Choroid plexus epithelial cell (primary cell): ENCODE measurements at regions not wholly inside any gene's neighbourhood (a gene's known extent, or its start where the extent isn't known, plus 50 kb on each side); places are given as distances from the start of the nearest gene placed in this dataset.

Source experiments
- DNase-seq: peaks from one replicate; pipeline ENCODE4 v3.0.0-alpha.2; 2010; ENCODE audit warnings: low read depth
- H3K4me3 ChIP-seq: 2 replicates; pipeline ENCODE4 v1.5.1; 2011; ENCODE audit warnings: low read depth, mild to moderate bottlenecking, control low read depth, low read length, moderate library complexity
- TF ChIP-seq, protein P1 (sequence below): conservative IDR thresholded peaks from 2 replicates; pipeline ENCODE4 v1.5.1; 2011; ENCODE audit warnings: low read depth, mild to moderate bottlenecking, control low read depth, inconsistent platforms, low read length, moderate library complexity

DNA sequence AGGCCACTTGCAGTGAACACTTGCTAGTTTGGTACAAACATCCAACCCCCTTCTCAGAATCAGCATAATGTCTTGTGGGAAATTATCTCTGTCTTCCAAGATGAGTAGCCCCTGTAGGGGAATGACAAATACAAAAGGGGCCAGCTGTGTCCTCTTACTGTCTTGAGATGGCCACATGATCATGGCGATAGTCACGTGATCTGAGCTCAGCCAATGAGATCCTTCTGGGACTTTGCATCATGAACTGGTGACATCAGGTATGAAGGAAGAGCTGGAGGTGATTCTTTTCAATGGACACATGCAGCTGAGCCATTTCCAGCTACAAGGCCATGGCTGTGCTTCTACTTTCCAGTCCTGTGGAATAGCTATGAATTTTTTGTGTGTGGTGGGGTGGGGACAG is 206.3 kb downstream of the IRX1 start:
- DNase-seq, result no peak
- TF ChIP-seq, protein P1, sequence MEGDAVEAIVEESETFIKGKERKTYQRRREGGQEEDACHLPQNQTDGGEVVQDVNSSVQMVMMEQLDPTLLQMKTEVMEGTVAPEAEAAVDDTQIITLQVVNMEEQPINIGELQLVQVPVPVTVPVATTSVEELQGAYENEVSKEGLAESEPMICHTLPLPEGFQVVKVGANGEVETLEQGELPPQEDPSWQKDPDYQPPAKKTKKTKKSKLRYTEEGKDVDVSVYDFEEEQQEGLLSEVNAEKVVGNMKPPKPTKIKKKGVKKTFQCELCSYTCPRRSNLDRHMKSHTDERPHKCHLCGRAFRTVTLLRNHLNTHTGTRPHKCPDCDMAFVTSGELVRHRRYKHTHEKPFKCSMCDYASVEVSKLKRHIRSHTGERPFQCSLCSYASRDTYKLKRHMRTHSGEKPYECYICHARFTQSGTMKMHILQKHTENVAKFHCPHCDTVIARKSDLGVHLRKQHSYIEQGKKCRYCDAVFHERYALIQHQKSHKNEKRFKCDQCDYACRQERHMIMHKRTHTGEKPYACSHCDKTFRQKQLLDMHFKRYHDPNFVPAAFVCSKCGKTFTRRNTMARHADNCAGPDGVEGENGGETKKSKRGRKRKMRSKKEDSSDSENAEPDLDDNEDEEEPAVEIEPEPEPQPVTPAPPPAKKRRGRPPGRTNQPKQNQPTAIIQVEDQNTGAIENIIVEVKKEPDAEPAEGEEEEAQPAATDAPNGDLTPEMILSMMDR, result no peak
- no peak overlapping the region for H3K4me3 ChIP-seq

DNA sequence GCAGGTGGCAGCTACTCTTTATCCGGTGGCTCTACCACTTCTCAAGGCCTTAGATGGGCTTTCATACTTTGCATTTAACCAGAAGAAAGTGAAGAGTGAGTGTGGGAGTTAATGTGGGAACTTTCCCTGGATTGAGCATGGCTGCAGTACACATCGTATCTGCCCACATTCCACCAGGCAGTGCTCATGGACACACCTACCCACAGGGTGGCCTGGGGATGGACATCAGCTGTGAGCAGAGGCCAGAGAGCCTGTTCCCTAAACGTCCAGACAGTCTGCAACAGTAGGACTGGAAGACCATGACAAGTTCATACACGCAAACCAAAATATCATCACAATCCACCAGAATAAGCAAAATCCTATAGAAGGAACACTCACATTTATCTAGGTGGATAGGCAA is 213.8 kb downstream of the IRX1 start:
- no peak for DNase-seq
- TF ChIP-seq, protein P1, result no peak
- H3K4me3 ChIP-seq, result no peak overlapping the region

DNA sequence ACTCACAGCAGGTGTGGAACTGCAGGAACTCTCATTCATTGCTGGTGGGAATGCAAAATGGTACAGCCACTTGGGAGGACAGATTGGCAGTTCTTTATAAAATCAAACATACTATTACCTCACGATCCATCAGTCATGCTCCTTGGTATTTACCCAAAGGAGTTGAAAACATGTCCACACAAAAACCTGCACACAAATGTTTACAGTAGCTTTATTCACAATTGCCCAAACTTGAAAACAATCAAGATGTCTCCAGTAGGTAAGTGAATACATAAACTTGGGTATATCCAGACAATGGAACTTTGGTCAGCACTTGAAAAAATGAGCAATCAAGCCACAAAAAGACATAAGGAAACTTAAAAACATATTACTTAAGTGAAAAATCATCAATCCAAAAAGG is 215.5 kb downstream of the IRX1 start:
- H3K4me3 ChIP-seq, result no peak overlapping the region
- TF ChIP-seq, protein P1, result no peak
- DNase-seq, result no peak

DNA sequence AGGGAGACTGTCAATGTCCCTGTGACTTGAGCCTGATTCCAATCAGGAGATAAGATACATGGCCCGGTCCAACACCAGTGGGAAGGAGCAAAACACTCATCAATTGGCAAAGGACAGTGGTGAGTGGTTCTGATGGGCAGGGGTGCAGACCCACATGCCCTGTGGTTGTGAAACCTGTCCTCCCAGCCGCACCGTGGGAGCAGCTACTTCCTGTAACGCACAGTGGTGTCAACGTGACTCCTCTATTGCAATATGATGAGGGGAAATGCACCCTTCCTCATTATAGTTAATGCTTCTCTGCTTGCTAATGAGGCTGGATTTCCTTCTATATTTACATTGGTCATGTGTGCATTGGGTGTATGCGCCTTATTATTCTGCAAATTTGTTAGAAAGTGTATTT is 223.0 kb downstream of the IRX1 start:
- no peak for DNase-seq
- no peak overlapping the region for H3K4me3 ChIP-seq
- TF ChIP-seq, protein P1, result no peak

DNA sequence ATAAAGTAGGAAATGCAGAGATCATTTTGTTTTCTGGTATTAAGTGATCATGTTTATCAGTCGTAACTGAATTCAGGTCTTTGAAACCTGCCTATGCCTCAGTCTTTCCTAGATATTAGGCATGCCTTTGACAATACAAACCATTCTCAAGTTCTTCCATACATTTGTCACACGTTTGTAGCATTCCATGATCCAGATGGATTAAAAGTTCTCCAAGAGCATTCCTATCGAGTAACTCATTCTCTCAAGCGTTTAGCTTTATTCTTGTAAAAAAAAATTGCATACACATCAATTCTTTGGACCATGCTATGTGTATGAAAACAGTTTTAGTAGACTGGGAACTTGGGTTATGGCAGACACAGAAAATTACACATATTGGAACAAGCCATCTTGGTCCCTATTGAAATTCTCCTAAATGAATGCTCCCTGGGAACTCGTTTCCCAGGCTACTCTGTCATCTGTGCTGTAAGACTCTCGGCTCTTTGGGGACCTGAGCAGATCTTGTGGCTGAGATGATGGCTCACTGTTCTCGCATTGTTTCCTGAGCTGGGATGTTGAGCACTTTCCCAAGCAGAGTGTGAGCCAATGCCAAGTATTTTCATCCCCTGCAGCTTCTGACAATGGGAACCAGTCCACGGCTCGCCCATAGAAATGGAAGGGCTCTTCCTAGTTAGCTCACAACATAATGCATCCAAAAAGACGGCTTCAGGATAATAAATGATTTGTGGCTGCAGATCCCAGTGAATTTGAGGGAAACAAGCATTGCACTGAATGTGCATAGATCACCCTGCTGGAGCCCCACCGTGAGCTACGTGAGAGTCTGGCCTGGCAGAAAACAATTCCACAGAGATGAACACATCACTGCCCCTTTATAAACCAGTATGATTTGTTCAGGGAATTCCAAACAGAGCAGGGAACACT is 230.2 kb downstream of the IRX1 start:
- H3K4me3 ChIP-seq, result no peak overlapping the region
- DNase-seq, result no peak
- TF ChIP-seq, protein P1, result no peak

DNA sequence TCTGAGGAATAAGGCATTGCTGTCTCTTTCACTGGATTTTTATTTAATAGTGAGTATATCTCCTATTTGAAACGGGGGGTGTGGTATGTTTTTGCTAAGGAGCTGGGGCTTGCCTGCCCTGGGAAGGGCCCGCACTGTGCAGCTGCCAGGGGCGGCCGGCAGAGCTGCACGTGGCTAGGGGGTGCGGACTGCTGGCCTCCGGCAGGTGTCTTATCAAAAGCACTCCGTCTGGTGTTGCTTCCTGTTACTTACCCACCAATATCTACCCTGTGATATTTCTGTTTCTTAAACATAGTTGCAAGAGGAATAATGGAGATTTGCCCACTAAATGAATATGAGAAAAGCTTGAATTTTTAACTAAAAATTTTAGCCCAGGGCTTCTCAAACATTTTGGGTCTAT is 232.0 kb downstream of the IRX1 start:
- no peak overlapping the region for H3K4me3 ChIP-seq
- DNase-seq, result no peak
- TF ChIP-seq, protein P1, result no peak

DNA sequence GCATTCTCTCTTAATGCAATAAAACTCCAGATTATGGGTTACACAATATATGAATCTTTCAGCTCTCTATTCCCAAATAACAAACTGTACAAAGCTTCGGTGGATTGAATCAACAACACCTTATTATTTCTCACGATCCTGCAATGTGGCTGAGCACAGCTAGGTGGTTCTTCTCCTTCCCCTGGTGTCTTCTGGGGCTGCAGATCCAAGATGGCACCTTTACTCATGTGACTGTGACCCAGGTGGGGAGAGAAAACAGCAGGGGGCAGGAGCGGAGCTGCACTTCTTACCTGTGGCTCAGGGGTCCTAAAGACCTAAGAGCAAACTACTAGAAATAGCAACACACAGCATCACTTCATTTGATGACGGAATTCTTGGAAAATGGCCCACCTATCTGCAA is 233.1 kb downstream of the IRX1 start:
- no peak overlapping the region for H3K4me3 ChIP-seq
- TF ChIP-seq, protein P1, result no peak
- DNase-seq, result no peak
